ENCODE measurements at regions not wholly inside any gene's neighbourhood (a gene's known extent, or its start where the extent isn't known, plus 50 kb on each side); places are given as distances from the start of the nearest gene placed in this dataset.

GRCh38 chr9:135413461-135413860 lies 66.1 kb upstream of the PPP1R26 start:
- no peak for TF ChIP-seq CTCF (IDR thresholded peaks at IDR 0.05)
- TF ChIP-seq POLR2AphosphoS5 (IDR thresholded peaks at IDR 0.05; ENCODE audit: insufficient read depth in 1 of 2, low read depth in 1 of 2), result no peak

Data from vagina (tissue), 2 donors.